Aorta (tissue), 5 donors: ENCODE measurements at regions not wholly inside any gene's neighbourhood (a gene's known extent, or its start where the extent isn't known, plus 50 kb on each side); places are given as distances from the start of the nearest gene placed in this dataset.
"Not testable (repeated sequence)": the region's sequence is repeated elsewhere in the genome, so short reads cannot be mapped to it uniquely, and the experiment has no call there.

Experiments used
- ATAC-seq: fragments of 200-7000 bp; cut with Tn5 transposase; one replicate; pipeline ENCODE4 v1.9.1; 2022; ENCODE audit warnings: moderate library complexity; ENCODE audit not compliant: low FRiP score
- DNase-seq, 2 donors: peaks; one replicate each; pipeline ENCODE4 v3.0.0-alpha.2; 2020
- H3K27ac ChIP-seq, 2 donors: one replicate each; pipeline ENCODE4 v1.5.1; 2013; ENCODE audit warnings: low read length in 2 of 2, mild to moderate bottlenecking in 2 of 2, moderate library complexity in 2 of 2, control low read depth in 1 of 2, inconsistent platforms in 1 of 2, low read depth in 1 of 2
- H3K27me3 ChIP-seq, 2 donors: one replicate each; pipeline ENCODE4 v1.6.1; 2013; ENCODE audit warnings: control low read depth in 1 of 2, low read length in 1 of 2, mild to moderate bottlenecking in 1 of 2, moderate library complexity in 1 of 2; ENCODE audit not compliant: insufficient read depth in 2 of 2, control insufficient read depth in 1 of 2
- H3K36me3 ChIP-seq, 2 donors: one replicate each; pipeline ENCODE4 v1.6.1; 2013; ENCODE audit warnings: control low read depth in 1 of 2, low read length in 1 of 2, mild to moderate bottlenecking in 1 of 2; ENCODE audit not compliant: insufficient read depth in 2 of 2, control insufficient read depth in 1 of 2
- H3K4me1 ChIP-seq, 2 donors: one replicate each; pipeline ENCODE4 v1.6.1; 2013; ENCODE audit warnings: low read length in 2 of 2, control low read depth in 1 of 2, mild to moderate bottlenecking in 1 of 2, moderate library complexity in 1 of 2; ENCODE audit not compliant: insufficient read depth in 2 of 2, control insufficient read depth in 1 of 2
- H3K4me3 ChIP-seq, 2 donors: one replicate each; pipeline ENCODE4 v1.5.1; 2013; ENCODE audit warnings: low read length in 2 of 2, control low read depth in 1 of 2, mild to moderate bottlenecking in 1 of 2
- H3K9me3 ChIP-seq: one replicate; pipeline ENCODE4 v1.6.1; 2013; ENCODE audit warnings: mild to moderate bottlenecking, low read length; ENCODE audit not compliant: control insufficient read depth
- WGBS, 2 donors: extraction: QIAGEN DNeasy Blood & Tissue Kit; methylation state at CpG; one replicate each; pipeline ENCODE4 v1.1.7; 2013; 5-methylcytosine and 5-hydroxymethylcytosine counted together
- intact Hi-C, 2 donors: fragments of 100-400 bp; cut with DNase I; formaldehyde crosslinking; loops; one replicate each; pipeline versions ENCODE4 v1.14.2 to v1.15.0; 2022
- donor health status: healthy with polysubstance abuse.
- donor health status: Bipolar disorder and iron deficiency.
- donor health status: DM: no; HTN: no; CAD: no.
- donor health status: DM: no; HTN: no; CAD: no.
- donor health status: DM: yes; HTN: yes; CAD: no.

DNA sequence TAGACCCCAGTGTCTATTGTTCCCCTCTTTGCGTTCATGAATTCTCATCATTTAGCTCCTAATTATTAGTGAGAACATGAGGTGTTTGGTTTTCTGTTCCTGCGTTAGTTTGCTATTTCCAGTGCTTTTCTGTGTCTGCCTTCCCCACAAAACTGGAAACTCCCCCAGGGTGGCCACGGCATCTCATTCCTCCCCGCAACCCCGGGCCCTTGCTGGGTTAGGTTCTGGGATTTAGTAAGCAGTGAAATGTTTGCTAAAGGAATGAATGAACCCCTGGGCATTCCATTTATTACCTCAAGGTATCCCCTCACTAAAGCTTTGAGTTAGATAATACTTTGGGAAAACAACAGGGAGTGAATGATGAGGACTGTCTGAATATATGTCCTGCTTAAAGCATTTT lies 142.9 kb downstream of the GLUL start:
- no peaks in the 10 kb centered on the region for H3K27me3 ChIP-seq
- no peaks in the 10 kb centered on the region for H3K9me3 ChIP-seq
- H3K27ac ChIP-seq: no peak overlapping the region
- DNase-seq (no peak), ATAC-seq (no peak)
- WGBS, 2 donors: 70 to 78% methylated on average over 5 of the region's 5 CpGs
- no peaks in the 10 kb centered on the region for H3K4me1 ChIP-seq
- intact Hi-C loops: no loop called here
- no peaks in the 10 kb centered on the region for H3K36me3 ChIP-seq
- H3K4me3 ChIP-seq: no peak overlapping the region

DNA sequence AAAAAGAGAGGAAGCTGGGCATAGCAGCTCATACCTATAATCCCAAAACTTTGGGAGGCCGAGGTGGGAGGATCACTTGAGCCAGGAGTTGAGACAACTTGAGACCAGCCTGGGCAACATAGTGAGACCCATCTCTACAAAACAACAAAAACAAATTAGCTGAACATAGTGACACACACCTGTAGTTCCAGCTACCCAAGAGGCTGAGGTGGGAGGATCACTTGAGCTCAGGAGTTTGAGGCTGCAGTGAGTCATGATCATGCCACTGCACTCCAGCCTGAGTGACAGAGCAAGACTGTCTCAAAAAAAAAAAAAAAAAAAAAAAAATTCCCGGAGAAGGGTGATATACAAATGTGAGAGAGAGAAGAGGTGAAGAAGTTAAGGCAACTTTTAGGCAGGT lies 143.8 kb downstream of the GLUL start:
- H3K9me3 ChIP-seq, intact Hi-C loops, H3K36me3 ChIP-seq, DNase-seq, H3K27me3 ChIP-seq, H3K27ac ChIP-seq, ATAC-seq, H3K4me3 ChIP-seq, H3K4me1 ChIP-seq: not testable (repeated sequence)
- 75 to 91% methylated on average over 2 of the region's 2 CpGs for WGBS, 2 donors

DNA sequence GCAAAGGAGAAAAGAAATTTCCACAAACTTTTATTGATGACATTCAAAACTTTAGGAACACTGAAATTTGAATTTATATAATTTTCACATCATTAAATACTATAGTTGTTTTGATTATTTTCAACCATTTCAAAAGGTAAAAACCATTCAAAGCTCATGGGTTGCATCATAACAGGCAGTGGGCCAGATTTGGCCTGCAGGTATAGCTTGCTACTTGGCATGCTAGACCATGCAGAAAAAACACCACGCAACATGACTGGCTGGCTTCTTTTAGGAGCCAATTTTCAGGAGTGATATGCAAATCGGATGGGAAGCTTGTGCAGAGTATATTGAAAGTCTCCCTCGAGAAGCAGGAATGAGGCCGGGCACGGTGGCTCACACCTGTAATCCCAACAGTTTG lies 144.8 kb downstream of the GLUL start:
- no peak overlapping the region for H3K27ac ChIP-seq
- ATAC-seq: no peak
- intact Hi-C loops: no loop called here
- no peaks in the 10 kb centered on the region for H3K4me1 ChIP-seq
- 72 to 91% methylated on average over 5 of the region's 5 CpGs for WGBS, 2 donors
- H3K27me3 ChIP-seq: no peaks in the 10 kb centered on the region
- H3K36me3 ChIP-seq: no peaks in the 10 kb centered on the region
- H3K4me3 ChIP-seq: no peak overlapping the region
- no peak for DNase-seq
- no peaks in the 10 kb centered on the region for H3K9me3 ChIP-seq

DNA sequence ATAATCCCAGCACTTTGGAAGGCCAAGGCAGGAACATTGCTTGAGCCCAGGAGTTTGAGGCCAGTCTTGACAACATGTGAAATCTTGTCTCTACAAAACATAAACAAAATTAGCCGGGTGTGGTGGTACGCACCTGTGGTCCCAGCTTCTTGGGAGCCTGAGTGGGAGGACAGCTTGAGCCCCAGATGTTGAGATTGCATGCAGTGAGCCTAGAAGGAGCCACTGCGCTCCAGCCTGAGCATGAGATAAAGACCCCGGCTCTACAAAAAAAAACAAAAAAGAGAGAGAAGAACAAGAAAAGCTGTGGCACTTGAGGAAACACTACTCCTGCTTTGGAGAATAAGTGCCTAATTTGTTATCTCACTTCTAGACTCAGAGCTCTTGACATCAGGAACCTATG lies 146.6 kb downstream of the GLUL start:
- H3K27me3 ChIP-seq: no peaks in the 10 kb centered on the region
- H3K36me3 ChIP-seq: no peaks in the 10 kb centered on the region
- intact Hi-C loops: no loop called here
- H3K27ac ChIP-seq: no peak overlapping the region
- ATAC-seq (no peak), DNase-seq (no peak)
- WGBS, 2 donors: 92% methylated on average over 4 of the region's 4 CpGs
- no peak overlapping the region for H3K4me3 ChIP-seq
- H3K9me3 ChIP-seq: no peaks in the 10 kb centered on the region
- no peaks in the 10 kb centered on the region for H3K4me1 ChIP-seq

DNA sequence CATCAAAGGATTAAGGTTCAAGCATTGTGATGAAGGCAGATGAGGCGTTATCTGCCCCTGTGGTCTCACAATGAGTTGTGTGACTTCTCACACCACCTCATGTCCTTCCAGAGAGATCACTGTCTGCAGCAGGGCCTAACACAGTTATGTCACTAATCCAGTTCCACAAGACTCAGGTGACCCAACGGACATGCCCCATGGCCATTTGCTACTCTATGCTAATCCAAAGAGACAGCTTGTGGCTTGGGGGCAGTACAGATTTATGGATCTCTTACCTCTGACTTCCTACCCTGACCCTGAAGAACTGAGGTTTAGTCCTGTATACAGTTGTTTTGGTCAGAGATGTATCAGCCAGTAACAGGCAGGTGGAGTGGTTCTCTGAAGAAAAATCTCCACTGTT lies 147.1 kb downstream of the GLUL start:
- no peaks in the 10 kb centered on the region for H3K27me3 ChIP-seq
- H3K36me3 ChIP-seq: no peaks in the 10 kb centered on the region
- no peaks in the 10 kb centered on the region for H3K9me3 ChIP-seq
- no peak overlapping the region for H3K27ac ChIP-seq
- 69 to 82% methylated on average over 2 of the region's 2 CpGs for WGBS, 2 donors
- H3K4me3 ChIP-seq: no peak overlapping the region
- intact Hi-C loops: no loop called here
- H3K4me1 ChIP-seq: no peaks in the 10 kb centered on the region
- ATAC-seq: no peak
- DNase-seq: no peak

DNA sequence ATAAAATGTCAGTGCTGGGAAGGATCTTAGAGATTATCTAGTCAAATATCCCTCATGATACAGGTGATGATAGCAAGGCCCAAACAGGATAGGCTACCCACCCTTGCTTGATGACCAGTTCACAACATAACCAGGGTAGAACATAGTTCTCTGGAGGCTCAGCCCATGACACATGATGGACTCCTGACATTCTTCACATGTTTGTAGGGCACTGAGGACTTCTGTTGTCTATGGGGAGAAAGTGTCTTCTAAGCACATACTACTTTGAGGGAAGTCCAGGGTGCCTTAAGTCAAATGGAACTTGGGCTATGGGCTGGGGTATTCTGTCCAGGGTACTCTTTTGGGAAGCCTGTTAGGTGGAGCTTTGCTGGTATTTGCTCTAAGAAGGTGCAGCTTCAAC lies 148.9 kb downstream of the GLUL start:
- ATAC-seq: no peak

DNA sequence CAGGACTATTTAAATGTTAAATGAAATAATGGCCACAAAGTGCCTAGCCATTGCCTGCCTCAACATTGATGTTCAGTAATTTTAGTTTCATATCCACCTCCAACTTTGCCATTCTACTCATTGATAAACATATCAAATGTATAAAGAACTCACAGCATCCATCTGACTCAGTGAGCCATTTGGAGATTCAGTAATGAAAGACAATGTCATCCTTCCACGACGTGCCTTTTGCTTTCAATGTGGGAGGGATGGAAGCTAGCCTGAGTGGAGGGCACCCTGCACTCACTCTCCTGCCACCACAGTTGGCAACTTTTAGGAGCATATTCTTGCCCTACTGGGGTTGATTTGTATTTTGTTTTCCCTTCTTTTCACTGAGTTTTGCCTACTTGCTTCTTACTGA lies 151.5 kb downstream of the GLUL start:
- no peak for ATAC-seq
- Histone ChIP-seq H3K4me1 (no peaks in the 10 kb centered on the region), H3K4me3 (no peak overlapping the region), H3K27ac (no peak overlapping the region), H3K36me3 (no peaks in the 10 kb centered on the region), H3K9me3 (no peaks in the 10 kb centered on the region), H3K27me3 (no peaks in the 10 kb centered on the region)
- 50 to 75% methylated on average over 2 of the region's 2 CpGs for whole genome bisulfite sequencing, 2 donors
- intact Hi-C loops: no loop called here
- no peak for DNase-seq

More for the DNA sequence above, 148.9 kb downstream of the GLUL start:
- H3K4me3 ChIP-seq: no peak overlapping the region
- intact Hi-C loops: no loop called here
- no peaks in the 10 kb centered on the region for H3K4me1 ChIP-seq
- no peak overlapping the region for H3K27ac ChIP-seq
- no peaks in the 10 kb centered on the region for H3K9me3 ChIP-seq
- DNase-seq: no peak
- no peaks in the 10 kb centered on the region for H3K27me3 ChIP-seq
- H3K36me3 ChIP-seq: no peaks in the 10 kb centered on the region

DNA sequence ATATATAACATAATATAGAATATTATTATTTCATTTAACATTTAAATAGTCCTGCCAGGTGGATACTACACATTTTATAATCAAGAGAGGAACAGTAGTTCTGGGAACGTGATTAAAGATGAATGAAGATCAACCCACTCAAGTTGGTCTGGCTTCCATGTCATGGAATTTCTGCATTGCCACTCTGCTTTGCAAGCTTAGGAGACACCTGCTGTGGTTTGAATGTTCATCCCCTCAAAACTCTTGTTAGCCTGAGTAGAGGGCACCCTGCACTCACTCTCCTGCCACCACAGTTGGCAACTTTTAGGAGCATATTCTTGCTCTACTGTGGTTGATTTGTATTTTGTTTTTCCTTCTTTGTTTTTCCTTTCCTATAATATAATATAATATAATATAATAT lies 153.2 kb downstream of the GLUL start:
- no peaks in the 10 kb centered on the region for H3K9me3 ChIP-seq
- 87 to 100% methylated on average over 1 of the region's 1 CpG for WGBS, 2 donors

DNA sequence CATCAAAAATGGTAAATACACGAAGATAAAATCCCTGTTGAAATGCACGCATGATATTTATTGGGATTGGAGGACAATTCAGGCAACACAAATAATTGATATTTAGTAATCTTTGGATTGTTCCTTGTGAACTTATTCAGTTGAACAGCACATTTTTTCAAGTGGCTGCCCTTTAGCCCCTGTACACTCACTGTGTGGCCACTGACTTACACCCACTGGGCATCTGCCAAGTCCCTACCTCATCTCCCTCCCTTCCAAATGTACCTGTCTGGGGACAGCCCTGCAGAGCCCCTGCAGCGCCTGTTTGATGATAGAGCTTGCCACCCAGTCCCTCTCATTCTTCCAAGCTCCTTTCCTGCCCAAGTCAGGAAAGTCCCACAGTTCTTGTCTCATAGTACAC lies 154.3 kb downstream of the GLUL start:
- H3K27ac ChIP-seq: no peak overlapping the region
- intact Hi-C loops: no loop called here
- no peaks in the 10 kb centered on the region for H3K27me3 ChIP-seq
- no peaks in the 10 kb centered on the region for H3K36me3 ChIP-seq
- ATAC-seq (no peak), DNase-seq (no peak)
- 90 to 91% methylated on average over 3 of the region's 3 CpGs for WGBS, 2 donors
- no peaks in the 10 kb centered on the region for H3K9me3 ChIP-seq
- H3K4me1 ChIP-seq: no peaks in the 10 kb centered on the region
- H3K4me3 ChIP-seq: no peak overlapping the region

More for the DNA sequence above, 153.2 kb downstream of the GLUL start:
- Histone ChIP-seq H3K27me3 (no peaks in the 10 kb centered on the region), H3K4me1 (no peaks in the 10 kb centered on the region), H3K27ac (no peak overlapping the region), H3K36me3 (no peaks in the 10 kb centered on the region), H3K4me3 (no peak overlapping the region)
- no peak for ATAC-seq
- no peak for DNase-seq
- intact Hi-C loops: no loop called here
